ENCODE measurements at regions not wholly inside any gene's neighbourhood (a gene's known extent, or its start where the extent isn't known, plus 50 kb on each side); places are given as distances from the start of the nearest gene placed in this dataset.

DNA sequence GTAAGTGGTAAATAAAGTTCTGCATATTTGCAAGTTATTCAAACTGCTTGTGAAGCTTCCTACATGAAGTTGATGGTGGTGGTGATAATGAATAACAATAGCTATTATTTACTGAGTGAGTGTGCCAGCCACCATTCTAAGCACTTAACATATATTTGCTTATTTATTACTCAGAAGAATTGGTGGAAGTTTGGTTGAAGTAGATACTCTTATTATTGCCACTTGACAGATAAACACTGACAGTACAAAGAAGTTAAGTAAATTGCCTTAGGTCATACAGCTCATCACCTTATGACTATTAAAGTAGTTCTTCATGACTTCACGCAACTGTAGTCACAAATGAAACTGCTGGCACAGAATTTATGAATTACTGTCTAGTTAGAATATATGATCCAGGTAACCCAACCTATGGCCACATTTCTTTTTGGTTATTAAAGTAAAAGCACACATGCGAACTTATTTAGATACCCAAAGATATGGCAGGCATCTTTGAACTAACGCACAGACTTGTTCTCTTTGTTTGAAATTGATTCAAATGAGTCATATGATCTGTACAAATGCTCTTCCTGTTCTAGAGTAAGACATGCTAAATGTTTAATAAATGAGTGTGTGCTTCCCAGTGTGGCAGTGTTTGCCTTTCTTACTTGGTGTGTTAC, 99.8 kb upstream of the NR2F2 start:
- TF ChIP-seq, protein P1, sequence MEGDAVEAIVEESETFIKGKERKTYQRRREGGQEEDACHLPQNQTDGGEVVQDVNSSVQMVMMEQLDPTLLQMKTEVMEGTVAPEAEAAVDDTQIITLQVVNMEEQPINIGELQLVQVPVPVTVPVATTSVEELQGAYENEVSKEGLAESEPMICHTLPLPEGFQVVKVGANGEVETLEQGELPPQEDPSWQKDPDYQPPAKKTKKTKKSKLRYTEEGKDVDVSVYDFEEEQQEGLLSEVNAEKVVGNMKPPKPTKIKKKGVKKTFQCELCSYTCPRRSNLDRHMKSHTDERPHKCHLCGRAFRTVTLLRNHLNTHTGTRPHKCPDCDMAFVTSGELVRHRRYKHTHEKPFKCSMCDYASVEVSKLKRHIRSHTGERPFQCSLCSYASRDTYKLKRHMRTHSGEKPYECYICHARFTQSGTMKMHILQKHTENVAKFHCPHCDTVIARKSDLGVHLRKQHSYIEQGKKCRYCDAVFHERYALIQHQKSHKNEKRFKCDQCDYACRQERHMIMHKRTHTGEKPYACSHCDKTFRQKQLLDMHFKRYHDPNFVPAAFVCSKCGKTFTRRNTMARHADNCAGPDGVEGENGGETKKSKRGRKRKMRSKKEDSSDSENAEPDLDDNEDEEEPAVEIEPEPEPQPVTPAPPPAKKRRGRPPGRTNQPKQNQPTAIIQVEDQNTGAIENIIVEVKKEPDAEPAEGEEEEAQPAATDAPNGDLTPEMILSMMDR (IDR thresholded peaks at IDR 0.05), result no peak

- TF ChIP-seq, protein P1 (IDR thresholded peaks at IDR 0.05), result no peak
Observed at GRCh38 chr15:96232335-96232734, 98.2 kb upstream of the NR2F2 start.

- TF ChIP-seq, protein P1 (IDR thresholded peaks at IDR 0.05), result no peak
Observed at GRCh38 chr15:96234109-96234892, 96.2 kb upstream of the NR2F2 start.

DNA sequence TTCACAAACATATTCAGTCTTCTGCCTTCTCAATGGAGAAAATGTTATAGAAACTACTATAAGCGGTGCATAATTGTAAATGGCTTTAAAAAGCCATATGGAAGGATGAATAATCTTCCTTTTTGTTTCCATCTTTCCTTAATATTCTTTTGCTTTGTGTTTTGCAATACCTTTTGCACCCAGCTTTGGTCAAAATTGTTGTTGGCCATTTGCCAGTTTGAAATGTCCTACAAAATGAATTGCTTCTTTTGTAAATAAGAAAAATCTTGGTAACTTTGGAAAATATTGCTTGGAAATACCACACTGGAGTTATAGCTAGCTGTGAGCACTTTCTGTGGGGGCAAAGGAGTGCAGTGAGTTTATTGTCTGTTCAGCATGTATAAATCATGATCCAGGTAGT, 93.5 kb upstream of the NR2F2 start:
- TF ChIP-seq, protein P1 (IDR thresholded peaks at IDR 0.05), result no peak

DNA sequence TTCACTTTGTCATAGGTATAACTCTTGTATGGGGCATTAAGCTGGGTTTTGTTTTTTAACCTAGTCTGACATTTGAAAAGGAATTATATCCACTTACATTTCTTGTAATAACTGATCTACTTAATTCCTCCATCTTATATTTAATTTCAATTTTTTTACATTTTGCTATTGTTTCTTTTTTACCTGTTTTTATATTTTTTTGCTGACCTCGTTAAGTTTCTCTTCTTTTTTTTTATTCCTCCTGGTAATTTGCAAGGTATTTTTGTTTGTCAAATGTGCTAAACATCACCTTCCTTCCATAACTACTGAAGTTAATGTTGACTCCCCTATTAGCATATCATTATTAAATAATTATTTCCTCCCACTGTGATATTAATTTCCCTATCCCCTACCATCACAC, 87.7 kb upstream of the NR2F2 start:
- TF ChIP-seq, protein P1 (IDR thresholded peaks at IDR 0.05), result no peak

DNA sequence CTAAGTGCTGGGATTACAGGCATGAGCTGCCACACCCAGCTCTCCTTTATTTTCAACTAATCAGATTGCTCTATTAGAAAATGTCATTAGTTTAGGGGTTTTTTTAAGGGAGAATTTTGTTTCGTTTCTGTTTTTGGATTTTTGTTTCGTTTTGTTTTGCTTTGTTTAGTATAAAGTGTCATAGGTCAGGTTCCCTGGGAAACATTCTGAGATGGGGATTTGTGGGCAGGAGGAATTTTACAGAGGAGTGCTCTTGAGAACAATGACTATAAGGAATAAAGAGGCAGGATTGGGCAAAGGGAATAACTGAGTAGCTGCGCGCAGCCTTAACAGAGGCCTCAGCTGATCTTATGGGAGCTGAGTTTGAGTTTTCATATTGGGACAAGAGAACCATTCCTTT, 86.8 kb upstream of the NR2F2 start:
- TF ChIP-seq, protein P1 (IDR thresholded peaks at IDR 0.05), result no peak

- TF ChIP-seq, protein P1 (IDR thresholded peaks at IDR 0.05), result no peak
Observed at GRCh38 chr15:96245252-96245651, 85.2 kb upstream of the NR2F2 start.
